NB4 (cell line): ENCODE measurements at regions not wholly inside any gene's neighbourhood (a gene's known extent, or its start where the extent isn't known, plus 50 kb on each side); places are given as distances from the start of the nearest gene placed in this dataset.

Experiments used
- DNase-seq: peaks from one replicate; pipeline ENCODE4 v3.0.0; 2010; ENCODE audit warnings: low read depth
- H3K4me3 ChIP-seq: one replicate; pipeline ENCODE4 v1.5.1; 2011; ENCODE audit warnings: mild to moderate bottlenecking, low read depth, low read length, moderate library complexity
- CTCF ChIP-seq: IDR thresholded peaks from one replicate; pipeline ENCODE4 v1.5.1; 2012; ENCODE audit warnings: low read depth, low read length
- MAX ChIP-seq: IDR thresholded peaks from 2 replicates; pipeline ENCODE4 v1.6.1; 2011; ENCODE audit warnings: low read depth, low read length
- MYC ChIP-seq: IDR thresholded peaks from 2 replicates; pipeline ENCODE4 v1.6.1; 2011; ENCODE audit warnings: low read depth, low read length
- POLR2A ChIP-seq: IDR thresholded peaks from 2 replicates; pipeline ENCODE4 v1.6.1; 2011; ENCODE audit warnings: mild to moderate bottlenecking; ENCODE audit not compliant: insufficient read length; ENCODE audit errors: extremely low read depth

- no peak overlapping the region for H3K4me3 ChIP-seq
- peak; percentile 22 for DNase-seq
- TF ChIP-seq CTCF, result peak; percentile 34
- no peak for TF ChIP-seq MYC
- TF ChIP-seq POLR2A, result no peak
Measured at GRCh38 chrX:110420771-110421499, 62.3 kb downstream of the RTL9 start.

GRCh38 chrX:110421500-110422455 is 63.1 kb downstream of the RTL9 start:
- no peak overlapping the region for H3K4me3 ChIP-seq
- DNase-seq, result no peak
- TF ChIP-seq MAX (no peak), CTCF (no peak), POLR2A (no peak), MYC (no peak)

- H3K4me3 ChIP-seq, result no peak overlapping the region
- no peak for DNase-seq
- TF ChIP-seq CTCF, result no peak
- no peak for TF ChIP-seq MYC
- no peak for TF ChIP-seq POLR2A
- TF ChIP-seq MAX, result no peak
Measured at GRCh38 chrX:110425222-110426154, 66.8 kb downstream of the RTL9 start.

GRCh38 chrX:110426155-110426504 is 67.5 kb downstream of the RTL9 start:
- no peak for DNase-seq
- no peak overlapping the region for H3K4me3 ChIP-seq
- no peak for TF ChIP-seq POLR2A
- TF ChIP-seq CTCF, result no peak
- no peak for TF ChIP-seq MAX
- no peak for TF ChIP-seq MYC

GRCh38 chrX:110427076-110427475 is 68.4 kb downstream of the RTL9 start:
- DNase-seq, result no peak
- H3K4me3 ChIP-seq, result no peak overlapping the region
- TF ChIP-seq MAX, result no peak
- no peak for TF ChIP-seq POLR2A
- TF ChIP-seq CTCF, result no peak
- TF ChIP-seq MYC, result no peak
